AG08395 (cell line): ENCODE measurements at regions not wholly inside any gene's neighbourhood (a gene's known extent, or its start where the extent isn't known, plus 50 kb on each side); places are given as distances from the start of the nearest gene placed in this dataset.
"Not testable (repeated sequence)": the region's sequence is repeated elsewhere in the genome, so short reads cannot be mapped to it uniquely, and the experiment has no call there.

Experiments used
- DNase-seq: peaks from one replicate; pipeline ENCODE4 v3.0.0; 2012; ENCODE audit warnings: mixed read lengths, low spot score

DNA sequence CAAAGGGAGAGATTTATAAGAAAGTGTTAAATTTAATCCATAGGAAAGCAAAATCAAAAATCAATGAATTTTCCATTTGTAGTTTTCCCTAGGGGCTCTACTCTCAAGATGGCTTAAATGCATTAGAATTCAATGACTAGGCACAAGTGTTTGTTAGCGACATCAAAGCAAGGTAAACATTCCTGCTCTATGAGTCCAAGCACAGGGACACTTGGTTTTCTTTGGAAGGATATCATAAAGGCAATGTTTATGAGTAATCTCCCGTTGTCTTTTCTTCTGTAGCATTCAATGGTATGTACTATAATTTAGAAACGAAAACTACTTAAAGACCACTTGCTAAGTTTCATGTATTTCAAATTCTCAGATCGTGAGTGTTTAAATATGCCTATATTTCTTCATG lies 54.8 kb upstream of the ZNF717 start:
- not testable (repeated sequence) for DNase-seq

DNA sequence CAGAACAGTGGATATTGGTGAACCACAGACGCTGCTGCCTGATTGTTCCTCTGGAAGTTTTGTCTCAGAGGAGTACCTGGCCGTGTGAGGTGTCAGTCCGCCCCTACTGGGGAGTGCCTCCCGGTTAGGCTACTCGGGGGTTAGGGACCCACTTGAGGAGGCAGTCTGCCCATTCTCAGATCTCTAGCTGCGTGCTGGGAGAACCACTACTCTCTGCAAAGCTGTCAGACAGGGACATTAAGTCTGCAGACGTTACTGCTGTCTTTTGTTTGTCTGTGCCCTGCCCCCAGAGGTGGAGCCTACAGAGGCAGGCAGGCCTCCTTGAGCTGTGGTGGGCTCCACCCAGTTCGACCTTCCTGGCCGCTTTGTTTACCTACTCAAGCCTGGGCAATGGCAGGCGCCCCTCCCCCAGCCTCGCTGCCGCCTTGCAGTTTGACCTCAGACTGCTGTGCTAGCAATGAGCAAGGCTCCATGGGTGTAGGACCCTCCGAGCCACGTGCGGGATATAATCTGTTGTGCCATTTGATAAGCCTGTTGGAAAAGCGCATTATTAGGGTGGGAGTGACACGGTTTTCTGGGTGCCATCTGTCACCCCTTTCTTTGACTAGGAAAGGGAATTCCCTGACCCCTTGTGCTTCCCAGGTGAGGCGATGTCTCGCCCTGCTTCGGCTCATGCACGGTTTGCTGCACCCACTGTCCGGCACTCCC lies 65.1 kb upstream of the ZNF717 start:
- DNase-seq: not testable (repeated sequence)

DNA sequence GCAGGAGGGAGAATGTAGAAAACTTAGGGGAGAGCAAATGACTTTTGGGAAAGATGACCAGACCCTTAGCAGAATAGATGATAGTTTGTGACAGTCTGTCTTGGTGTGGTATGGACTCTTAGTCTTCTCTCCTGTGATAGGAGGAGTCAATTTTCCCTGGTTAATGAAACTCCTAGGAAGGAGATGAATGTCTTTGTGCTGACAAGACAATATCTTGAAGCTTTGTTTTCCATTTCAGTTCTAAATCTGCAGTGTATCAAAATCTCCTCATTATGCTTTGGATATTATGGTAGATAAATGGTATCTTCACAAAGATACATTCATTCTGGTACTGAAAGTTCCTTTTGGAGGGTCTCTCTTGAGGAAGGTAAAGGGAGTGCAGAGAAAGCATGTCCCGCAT lies 77.8 kb upstream of the ZNF717 start:
- no peak for DNase-seq

DNA sequence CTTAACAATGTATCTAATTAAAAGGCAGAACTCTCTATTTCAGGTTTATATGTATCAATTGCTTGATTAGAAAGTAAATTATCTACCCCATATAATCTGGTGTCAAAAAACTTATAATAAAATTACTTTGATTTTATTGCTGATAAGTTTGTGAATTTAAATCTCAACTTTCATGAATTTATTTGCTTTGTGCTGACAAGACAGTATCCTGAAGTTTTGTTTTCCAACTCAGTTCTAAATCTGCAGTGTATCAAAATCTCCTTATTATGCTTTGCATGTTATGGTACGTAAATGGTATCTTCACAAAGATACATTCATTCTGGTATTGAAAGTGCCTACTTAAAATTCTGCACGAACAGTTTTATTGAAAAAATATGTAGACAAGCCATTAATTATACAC lies 78.5 kb upstream of the ZNF717 start:
- DNase-seq: no peak

DNA sequence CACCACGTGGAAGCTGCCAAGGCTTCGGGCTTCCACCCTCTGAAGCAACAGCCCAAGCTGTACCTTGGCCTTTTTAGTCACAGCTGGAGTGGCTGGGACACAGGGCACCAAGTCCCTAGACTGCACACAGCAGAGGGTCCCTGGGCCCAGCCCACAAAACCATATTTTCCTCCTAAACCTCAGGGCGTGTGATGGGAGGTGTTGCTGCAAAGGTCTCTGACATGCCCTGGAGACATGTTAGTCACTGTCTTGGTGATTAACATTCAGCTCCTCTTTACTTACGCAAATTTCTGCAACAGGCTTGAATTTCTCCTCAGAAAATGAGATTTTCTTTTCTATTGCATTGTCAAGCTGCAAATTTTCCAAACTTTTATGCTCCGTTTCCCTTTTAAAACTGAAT lies 98.4 kb upstream of the ZNF717 start:
- not testable (repeated sequence) for DNase-seq

DNA sequence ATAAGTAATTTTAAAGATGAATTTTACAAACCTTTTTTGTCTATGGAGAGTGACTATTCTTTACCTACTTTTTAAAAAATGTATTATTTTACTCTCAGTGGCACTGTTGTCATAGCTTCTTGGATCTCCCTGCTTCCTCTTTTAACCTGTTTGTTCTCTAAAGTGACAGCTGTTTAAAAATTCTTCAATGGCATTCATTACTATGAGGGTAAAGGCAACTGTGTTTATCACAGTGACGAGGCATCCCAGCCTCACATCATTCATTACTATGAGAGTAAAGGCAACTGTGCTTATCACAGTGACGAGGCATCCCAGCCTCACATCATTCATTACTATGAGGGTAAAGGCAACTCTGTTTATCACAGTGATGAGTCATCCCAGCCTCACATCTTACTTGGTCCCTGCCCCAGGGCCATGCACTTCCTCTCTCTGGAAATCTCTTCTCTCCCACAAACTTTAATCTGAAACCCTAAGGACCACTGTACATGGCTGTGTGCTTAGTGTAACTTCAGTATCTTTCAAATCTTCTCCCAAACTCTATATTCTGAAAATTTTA lies 101.7 kb upstream of the ZNF717 start:
- DNase-seq: no peak

DNA sequence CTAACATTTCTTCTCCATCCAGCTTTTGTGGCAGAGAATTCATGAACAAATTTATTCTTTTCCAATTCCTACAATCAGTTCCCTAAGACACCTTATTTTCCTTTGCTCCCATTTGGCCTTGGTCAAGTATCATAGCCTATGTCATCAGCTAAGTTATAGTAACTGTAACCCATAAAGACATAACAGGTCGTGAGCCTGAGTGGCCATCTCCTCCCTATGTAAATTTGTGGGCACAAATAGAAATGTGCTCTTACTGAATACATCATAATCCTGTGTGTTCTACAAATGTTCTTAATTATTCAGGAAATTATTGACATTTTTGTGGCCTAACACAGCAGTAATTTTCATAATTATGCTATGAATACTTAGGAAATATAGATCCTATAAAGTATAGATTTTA lies 108.9 kb upstream of the ZNF717 start:
- no peak for DNase-seq

DNA sequence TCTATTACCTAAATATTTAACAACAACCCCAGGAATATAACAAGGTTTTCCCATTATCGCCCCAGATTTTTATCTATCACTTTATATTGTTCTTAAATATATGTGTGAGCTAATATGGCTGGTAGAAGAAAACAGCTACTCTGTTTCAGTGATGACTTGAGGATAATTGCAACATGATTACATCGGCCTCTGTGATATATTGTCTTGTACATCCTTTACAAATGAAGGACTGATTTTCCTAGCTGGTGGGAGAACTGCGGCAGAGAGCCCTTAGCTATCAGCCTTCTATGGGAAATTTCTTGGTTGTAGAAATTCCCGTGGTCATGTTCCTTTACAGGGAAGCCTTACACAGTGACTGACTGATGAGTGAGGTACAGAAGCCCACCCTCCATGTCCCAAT lies 110.9 kb upstream of the ZNF717 start:
- no peak for DNase-seq

DNA sequence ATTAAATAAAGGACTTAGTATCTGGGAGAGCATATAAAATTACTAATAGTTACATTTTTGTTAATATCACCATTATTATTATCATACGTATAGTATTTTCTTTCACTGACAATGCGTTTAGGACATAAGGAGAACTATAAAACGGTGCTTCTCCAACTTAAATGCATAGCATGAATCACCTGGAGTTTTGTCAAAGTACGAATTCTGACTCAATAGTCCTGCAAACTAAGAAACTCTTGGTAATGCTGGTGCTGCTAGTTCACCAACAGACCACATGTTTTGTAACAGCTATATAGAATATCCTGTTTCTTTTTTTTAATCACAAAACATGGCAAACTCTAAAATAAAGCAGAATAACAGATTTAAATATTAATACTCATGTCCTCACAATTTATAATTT lies 116.1 kb upstream of the ZNF717 start:
- not testable (repeated sequence) for DNase-seq

DNA sequence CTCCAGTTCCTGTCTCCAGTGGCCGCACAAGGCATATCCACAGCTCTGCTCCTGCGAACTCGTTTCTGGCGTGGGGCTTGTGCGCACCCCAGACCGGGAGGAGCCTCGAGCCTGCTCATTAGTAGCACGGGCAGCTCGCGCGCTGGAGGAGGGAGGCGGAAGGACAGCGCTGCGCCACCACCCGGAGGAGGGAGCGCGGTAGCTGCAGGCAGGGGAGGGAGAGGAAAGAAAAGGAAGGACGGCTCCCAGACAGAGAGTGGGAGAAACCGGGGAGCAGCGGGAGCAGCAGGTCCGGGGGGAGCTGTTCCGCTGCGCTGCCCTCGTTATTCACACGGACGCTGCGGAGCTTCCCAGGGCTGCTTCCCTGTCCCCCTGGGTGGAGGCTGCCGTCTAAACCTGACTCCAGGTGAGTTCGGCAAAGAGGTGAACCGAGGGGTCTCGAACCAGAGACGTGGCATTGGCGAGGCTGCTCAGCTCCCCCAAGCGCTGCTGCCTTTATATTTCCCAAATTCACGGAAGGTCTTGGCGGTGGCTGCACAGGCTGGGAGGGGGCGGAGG lies 121.3 kb upstream of the ZNF717 start:
- DNase-seq: peak; percentile 3

DNA sequence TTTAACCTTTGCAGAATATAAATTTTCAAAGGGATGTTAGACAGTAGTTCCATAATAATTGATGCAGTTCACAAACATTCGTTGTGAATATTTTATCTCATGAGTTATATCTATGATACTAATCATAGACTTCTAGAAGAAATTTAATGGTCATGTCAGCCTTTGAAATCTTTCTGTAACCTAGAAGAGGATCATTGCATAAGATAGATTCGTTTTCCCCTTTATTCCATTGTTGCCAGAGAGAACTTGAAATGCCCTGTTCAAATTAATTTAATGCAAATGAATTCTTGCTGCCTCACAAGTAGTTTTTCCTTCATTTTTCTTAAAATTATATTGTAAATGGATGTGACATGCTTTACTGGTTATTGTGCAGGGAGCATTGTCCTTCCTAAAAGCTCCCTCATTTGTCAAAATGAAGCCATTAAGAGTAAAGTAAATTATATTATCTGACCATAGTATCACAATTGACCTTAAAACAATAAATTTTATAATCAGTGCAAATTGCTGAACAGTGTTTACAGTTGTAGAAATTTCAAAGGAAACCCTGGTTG lies 128.5 kb upstream of the ZNF717 start:
- DNase-seq: no peak

DNA sequence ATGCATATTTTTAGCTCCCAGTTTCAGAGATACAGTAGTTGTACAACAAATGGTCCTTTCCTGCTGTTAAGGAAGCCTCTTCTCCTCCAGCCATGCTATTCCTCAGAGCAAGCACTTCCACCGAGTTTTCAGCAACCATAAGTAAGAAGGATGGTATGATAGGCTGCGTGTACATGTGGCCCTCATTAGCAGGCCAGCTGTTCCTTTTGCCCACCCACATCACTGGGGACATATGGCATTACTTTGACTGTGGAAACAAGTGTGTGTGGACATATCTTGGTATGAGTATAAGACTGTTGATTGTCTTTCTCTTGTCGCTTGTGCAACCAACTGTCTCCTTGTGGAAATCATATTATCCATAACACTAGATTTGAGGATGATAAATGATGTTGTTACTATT lies 129.4 kb upstream of the ZNF717 start:
- DNase-seq: not testable (repeated sequence)

DNA sequence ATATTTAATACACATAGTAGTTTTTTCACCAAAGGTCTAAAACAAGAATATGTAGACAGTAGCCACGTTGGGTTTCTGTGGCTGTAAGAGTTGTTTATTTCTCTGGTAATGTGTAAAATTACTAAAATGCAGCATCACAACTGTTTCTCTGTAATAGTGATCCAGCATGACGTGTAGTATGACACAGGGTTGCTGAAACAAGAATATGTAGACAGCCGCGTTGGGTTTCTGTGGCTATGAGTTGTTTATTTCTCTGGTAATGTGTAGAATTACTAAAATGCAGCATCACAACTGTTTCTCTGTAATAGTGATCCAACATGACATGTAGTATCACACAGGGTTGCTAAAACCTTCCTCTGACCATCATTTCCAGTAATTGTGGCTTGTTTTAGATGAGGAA lies 153.6 kb upstream of the ZNF717 start:
- DNase-seq: no peak

DNA sequence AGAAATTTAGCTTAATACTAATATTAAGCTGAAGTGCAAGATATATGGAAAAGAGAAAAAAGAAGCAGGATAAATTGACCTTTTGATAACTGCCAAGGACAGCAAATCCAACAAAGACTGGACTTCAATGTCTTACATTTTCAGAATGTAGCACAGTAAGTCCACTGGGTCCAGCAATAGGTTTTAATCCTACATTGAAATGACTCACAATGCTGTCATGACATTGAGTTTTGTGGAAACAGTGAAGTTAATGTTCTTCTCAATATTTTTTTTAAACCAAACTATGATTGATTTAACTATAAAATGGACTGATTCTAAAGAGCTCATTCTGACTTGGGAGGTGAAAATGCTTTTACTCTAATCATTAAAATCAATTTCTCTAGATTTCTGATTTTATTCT lies 166.6 kb upstream of the ZNF717 start:
- DNase-seq: no peak

DNA sequence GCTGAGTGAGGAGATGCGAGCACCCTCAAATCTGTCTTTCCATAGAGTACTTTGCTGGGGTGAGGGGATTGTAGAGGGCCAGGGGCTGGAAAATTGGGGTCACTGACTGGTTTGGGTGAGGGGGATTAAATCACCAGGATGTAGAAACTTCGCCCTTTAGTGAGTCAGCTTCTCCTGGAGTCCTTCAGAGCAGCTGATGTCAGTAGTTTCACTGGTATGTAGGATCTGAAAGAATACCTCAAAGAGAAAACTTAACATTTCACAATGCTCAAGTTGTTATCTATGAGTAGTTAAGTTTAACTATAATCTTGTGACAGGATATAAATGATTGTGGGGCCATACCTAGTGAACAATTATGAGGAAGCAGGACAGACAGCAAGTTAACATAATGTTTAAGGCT lies 174.7 kb upstream of the ZNF717 start:
- DNase-seq: not testable (repeated sequence)

DNA sequence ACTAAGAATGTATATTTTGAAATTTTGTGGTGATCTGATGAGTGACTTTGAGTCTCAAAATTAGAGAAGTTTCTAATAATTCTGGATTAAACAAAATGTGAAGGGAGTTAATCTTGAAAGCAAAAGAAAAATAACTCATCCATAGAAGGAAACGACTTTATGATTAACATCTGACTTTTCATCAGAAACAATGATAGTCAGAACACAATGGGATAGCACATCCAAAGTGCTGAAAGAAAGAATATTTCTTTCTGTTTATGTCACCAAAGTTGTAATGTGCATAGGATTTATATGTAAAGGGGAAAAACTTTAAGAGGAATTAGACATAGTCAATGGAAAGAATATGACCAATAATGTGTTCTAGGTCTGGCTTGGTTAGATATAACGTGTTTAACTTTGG lies 176.7 kb upstream of the ZNF717 start:
- not testable (repeated sequence) for DNase-seq

DNA sequence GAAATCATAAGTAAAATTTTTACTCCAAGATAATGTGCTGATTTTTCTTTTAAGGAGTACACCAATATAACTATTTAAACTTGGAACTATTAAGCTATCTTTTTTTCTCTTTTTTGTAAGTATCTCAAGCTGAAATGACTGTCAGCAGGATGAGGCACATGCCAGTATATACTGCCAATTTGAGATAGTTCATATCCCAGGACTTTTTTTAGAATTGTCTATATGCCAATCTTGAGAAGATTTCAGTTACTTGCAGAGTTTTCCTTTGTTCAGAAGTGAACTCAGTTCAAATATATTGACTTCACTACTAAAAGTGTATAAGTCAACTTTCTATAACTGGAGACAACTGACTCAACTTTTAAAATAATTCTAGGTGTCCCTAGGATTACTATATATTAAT lies 181.7 kb upstream of the ZNF717 start:
- DNase-seq: no peak

DNA sequence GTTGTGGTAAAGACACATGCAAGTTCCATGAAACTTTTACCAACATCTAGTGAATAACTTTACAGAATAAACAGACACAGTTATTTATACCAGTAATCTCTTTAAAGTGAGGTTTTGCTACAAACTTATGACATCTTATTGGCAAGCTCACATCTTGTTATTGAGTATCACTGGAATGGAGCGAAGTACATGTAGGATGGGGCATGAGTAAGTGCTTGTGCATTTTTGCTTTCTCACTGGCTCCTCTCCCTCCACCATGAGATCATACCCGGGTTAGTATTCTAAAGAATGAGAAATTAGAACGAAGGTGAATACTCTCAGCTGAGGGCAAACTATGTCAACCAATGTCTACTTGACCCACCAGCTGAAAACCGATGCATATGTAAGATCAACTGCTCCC lies 193.3 kb upstream of the ZNF717 start:
- DNase-seq: no peak

DNA sequence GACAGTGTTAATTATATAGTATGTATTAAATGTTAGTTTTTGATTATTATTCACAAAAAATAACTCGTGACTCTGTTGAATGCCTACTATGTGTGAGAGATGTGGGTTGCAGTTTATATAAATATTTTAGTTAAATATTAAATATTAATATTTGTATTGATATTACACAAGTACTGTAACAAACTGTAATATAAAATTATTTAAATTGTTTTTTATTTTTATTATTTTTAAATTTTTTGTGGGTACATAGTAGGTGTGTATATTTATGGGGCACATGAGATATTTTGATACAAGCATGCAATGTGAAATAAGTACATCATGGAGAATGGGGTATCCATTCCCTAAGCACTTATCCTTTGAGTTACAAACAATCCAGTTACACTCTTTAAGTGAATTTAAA lies 196.1 kb upstream of the ZNF717 start:
- DNase-seq: no peak

DNA sequence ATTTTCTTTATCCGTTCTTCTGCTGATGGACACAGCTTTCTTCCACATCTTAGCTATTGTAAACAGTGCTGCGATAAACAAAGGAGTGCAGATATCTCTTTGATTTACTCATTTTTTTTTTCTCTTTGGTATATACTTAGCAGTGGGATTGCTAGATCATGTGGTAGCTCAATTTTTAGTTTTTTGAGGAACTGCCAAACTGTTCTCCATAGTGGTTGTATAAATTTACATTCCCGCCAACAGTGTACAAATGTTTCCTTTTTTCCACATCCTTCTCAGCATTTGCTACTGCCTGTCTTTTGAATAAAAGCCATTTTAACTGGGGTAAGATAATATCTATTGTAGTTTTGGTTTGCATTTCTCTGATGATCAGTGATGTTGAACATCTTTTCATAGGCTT lies 196.8 kb upstream of the ZNF717 start:
- DNase-seq: no peak

DNA sequence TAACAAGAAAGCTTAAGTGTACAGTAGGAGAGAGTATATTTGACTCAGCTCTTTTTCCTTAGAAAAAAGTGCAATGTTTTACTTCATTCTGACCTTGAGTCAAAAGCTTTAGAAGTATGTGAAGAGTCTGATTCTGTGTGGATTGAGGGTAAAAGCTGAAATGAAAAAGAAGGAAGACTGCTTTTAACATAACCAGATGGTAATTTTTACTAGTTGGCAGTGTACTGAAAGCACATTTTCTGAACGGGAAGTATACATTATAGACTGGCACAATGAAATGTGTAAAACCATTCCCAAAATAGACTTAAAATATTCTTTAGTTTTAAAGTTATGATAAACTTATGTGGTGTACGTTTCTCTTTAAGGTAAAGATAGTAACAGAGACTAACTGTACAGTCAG lies 197.8 kb upstream of the ZNF717 start:
- no peak for DNase-seq

DNA sequence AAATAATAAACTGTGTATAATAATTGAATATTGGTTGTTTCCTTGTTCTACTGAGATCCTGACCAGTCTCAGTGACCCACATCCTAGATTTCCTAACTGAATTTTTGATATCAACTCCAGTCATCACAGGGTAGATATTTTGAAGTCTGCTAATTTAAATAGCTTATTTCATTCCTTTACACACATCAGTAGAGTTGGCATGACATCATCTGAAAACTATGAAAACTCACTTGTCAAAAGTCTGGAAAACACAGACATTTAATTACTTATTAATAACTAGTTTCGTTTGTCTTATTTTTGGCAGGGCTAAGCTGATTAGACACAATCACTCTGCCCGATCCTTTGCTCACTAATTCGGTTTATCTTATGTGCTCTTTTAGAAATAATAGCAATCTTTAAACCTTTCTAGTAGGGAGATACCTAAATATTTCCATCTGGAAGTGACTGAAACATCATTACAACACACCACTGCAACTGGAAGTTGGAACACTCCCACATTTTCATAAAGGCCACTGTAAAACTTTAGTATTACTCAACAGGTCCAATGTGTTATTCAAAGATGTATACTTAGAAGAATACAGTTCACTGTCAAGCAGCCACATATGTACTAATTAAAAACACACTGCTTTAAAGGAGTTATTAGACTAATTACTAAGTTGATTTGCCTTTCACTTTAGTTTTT lies 198.4 kb upstream of the ZNF717 start:
- DNase-seq: no peak

DNA sequence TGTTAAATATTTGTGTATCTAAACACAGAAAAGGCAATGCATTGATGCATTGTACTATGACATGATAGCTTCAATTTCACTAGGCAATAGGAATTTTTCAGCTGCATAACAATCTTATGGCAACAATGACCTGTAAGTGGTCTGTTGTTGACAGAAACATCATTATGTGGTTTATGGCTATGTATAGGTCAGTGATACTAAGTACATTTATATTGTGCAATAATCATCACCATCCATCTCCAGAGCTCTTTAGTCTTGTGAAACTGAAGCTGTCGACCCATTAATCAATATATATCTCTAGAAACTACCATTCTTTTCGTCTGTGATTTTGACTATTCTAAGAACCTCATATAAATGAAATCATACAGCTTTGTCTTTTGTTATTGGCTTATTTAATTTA lies 200.1 kb upstream of the ZNF717 start:
- DNase-seq: no peak
